CD4-positive, alpha-beta T cell (primary cell): ENCODE measurements at regions not wholly inside any gene's neighbourhood (a gene's known extent, or its start where the extent isn't known, plus 50 kb on each side); places are given as distances from the start of the nearest gene placed in this dataset.

Experiments used
- ATAC-seq: fragments of 200-7000 bp; cut with Tn5 transposase; one replicate; pipeline ENCODE4 v1.10.0; 2022; ENCODE audit warnings: mild to moderate bottlenecking; ENCODE audit not compliant: poor library complexity
- CTCF ChIA-PET: fragments of 350-600 bp; sonication (Branson Sonifier 250); formaldehyde crosslinking; loops from one replicate; lab custom pipeline; 2021; ENCODE audit warnings: antibody characterized with exemption, inconsistent platforms; lab: Charles Lee
- POLR2A ChIA-PET: fragments of 350-600 bp; sonication (Branson Sonifier 250); formaldehyde crosslinking; loops from one replicate; lab custom pipeline; 2021; ENCODE audit warnings: antibody characterized with exemption, inconsistent platforms; lab: Charles Lee
- DNase-seq, 14 experiments: peaks; one replicate each; pipeline ENCODE4 v3.0.0-alpha.2; 2013 to 2020; ENCODE audit warnings: mixed read lengths in 2 of 14
- H3K27ac ChIP-seq, 2 donors: one replicate each; pipeline versions ENCODE4 v1.5.1 to v1.7.0; 2013; ENCODE audit warnings: low read length in 2 of 2, low read depth in 1 of 2, mild to moderate bottlenecking in 1 of 2
- H3K27me3 ChIP-seq, 2 experiments: 1 replicate in 1 of 2; 2 replicates in 1 of 2; pipeline versions ENCODE4 v1.6.1 to v1.7.0; 2013; ENCODE audit warnings: low read length in 2 of 2, control low read depth in 1 of 2, mild to moderate bottlenecking in 1 of 2, moderate library complexity in 1 of 2; ENCODE audit not compliant: insufficient read depth in 2 of 2, control insufficient read depth in 1 of 2
- H3K36me3 ChIP-seq: one replicate; pipeline ENCODE4 v1.6.1; 2013; ENCODE audit warnings: low read length, control low read depth; ENCODE audit not compliant: insufficient read depth
- H3K4me1 ChIP-seq: one replicate; pipeline ENCODE4 v1.6.1; 2013; ENCODE audit warnings: low read length, control low read depth; ENCODE audit not compliant: insufficient read depth
- H3K4me3 ChIP-seq: one replicate; pipeline ENCODE4 v1.5.1; 2013; ENCODE audit warnings: mild to moderate bottlenecking, low read length, moderate library complexity
- H3K9me3 ChIP-seq, 2 experiments: 1 replicate in 1 of 2; 2 replicates in 1 of 2; pipeline versions ENCODE4 v1.6.1 to v1.7.0; 2013; ENCODE audit warnings: low read length in 2 of 2, mild to moderate bottlenecking in 2 of 2, control low read depth in 1 of 2, moderate library complexity in 1 of 2; ENCODE audit not compliant: control insufficient read depth in 1 of 2, insufficient read depth in 1 of 2
- H3K27ac Mint-ChIP-seq: one replicate; pipeline ENCODE4 v1.8.0; 2020; ENCODE audit warnings: mixed read lengths
- H3K27me3 Mint-ChIP-seq: one replicate; pipeline ENCODE4 v1.8.0; 2021; ENCODE audit warnings: mixed read lengths
- H3K36me3 Mint-ChIP-seq: one replicate; pipeline ENCODE4 v1.8.0; 2021; ENCODE audit warnings: low read depth, mixed read lengths
- H3K4me1 Mint-ChIP-seq: one replicate; pipeline ENCODE4 v1.8.0; 2021; ENCODE audit warnings: low read depth, mixed read lengths
- H3K4me3 Mint-ChIP-seq: one replicate; pipeline ENCODE4 v1.8.0; 2020; ENCODE audit warnings: mild to moderate bottlenecking, mixed read lengths
- H3K9me3 Mint-ChIP-seq: one replicate; pipeline ENCODE4 v1.8.0; 2020; ENCODE audit warnings: mixed read lengths
- CTCF ChIP-seq: fragments of 200-600 bp; IDR thresholded peaks from one replicate; pipeline ENCODE4 v1.8.0; 2022; ENCODE audit warnings: antibody characterized with exemption, mild to moderate bottlenecking
- intact Hi-C, 2 experiments: fragments of 100-400 bp; cut with DNase I in 1 of 2; cut with micrococcal nuclease in 1 of 2; formaldehyde crosslinking; loops; one replicate each; pipeline versions ENCODE4 v1.15.1 to v1.9.0; 2023 to 2025; cut with DNase I, micrococcal nuclease

- Histone ChIP-seq H3K27ac (no peak overlapping the region), H3K36me3 (no peaks in the 10 kb centered on the region), H3K4me3 (no peak overlapping the region), H3K9me3 (no peaks in the 10 kb centered on the region), H3K27me3 (no peaks in the 10 kb centered on the region), H3K4me1 (no peaks in the 10 kb centered on the region)
- no peak for DNase-seq
- Mint-ChIP-seq H3K27me3 (peaks cover 21% of the 10 kb centered on the region), H3K27ac (no peak overlapping the region), H3K4me3 (no peak overlapping the region), H3K36me3 (no peaks in the 10 kb centered on the region), H3K9me3 (no peaks in the 10 kb centered on the region), H3K4me1 (no peaks in the 10 kb centered on the region)
- CTCF ChIA-PET = interaction anchor here (0.6 kb wide), 1 partner anchor 85 kb away, joined by 3 read pairs; no protein-coding TSS in a partner anchor
- ATAC-seq = no peak
- intact Hi-C loops = no loop called here
- POLR2A ChIA-PET = no interaction called here
- TF ChIP-seq CTCF = no peak
These were observed 52.1 kb upstream of the NAP1L2 start for GRCh38 chrX:73266766-73267165.
